ENCODE measurements at regions not wholly inside any gene's neighbourhood (a gene's known extent, or its start where the extent isn't known, plus 50 kb on each side); places are given as distances from the start of the nearest gene placed in this dataset.

GRCh38 chr15:95987299-95987698, 343.2 kb upstream of the NR2F2 start:
- Histone ChIP-seq H3K27ac (no peak overlapping the region), H3K4me3 (no peak overlapping the region), H3K36me3 (no peaks in the 10 kb centered on the region), H3K9me3 (ENCODE audit: low read depth) (no peaks in the 10 kb centered on the region), H3K4me1 (ENCODE audit: low read depth) (no peaks in the 10 kb centered on the region), H3K27me3 (no peaks in the 10 kb centered on the region)
- no peak for DNase-seq (ENCODE audit: low read depth in 1 of 2, low spot score in 1 of 2)
- TF ChIP-seq CTCF (IDR thresholded peaks at IDR 0.05; ENCODE audit: low read depth, low read length): no peak

DNA sequence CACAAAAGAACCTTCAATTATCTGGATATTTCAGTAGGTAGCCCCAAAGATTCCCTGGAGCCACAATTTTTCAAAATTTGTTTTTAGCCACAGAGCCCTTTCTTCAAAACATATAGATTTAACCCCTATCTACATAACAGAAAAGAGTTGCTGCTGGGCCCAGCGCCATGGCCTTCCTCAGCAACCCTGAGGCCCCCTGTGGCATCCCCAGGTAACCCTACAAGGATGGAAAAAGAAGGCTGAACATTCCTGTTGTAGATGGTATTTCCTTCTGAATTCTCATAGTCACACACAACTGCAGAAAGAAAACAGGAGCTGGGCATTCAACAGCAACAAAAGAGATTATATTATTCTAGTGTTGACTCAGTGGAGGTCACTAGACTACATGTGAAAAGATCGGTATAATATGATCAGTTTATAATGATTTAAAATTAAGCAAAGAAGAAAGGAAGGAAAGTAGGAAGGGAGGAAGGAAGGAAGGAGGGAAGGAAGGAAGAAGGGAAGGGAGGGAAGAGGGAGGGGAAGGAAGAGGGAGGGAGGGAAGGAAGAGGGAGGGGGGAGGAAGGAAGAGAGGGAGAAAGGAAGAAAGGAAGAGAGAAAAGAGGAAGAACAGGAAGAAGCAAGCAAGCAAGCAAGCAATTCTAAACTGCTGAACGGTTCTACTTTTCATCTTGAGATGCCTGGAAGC, 342.5 kb upstream of the NR2F2 start:
- Histone ChIP-seq H3K36me3 (no peaks in the 10 kb centered on the region), H3K4me3 (no peak overlapping the region), H3K9me3 (ENCODE audit: low read depth) (no peaks in the 10 kb centered on the region), H3K27me3 (no peaks in the 10 kb centered on the region), H3K4me1 (ENCODE audit: low read depth) (no peaks in the 10 kb centered on the region), H3K27ac (no peak overlapping the region)
- no peak for DNase-seq (ENCODE audit: low read depth in 1 of 2, low spot score in 1 of 2)
- TF ChIP-seq CTCF (IDR thresholded peaks at IDR 0.05; ENCODE audit: low read depth, low read length): no peak

- Histone ChIP-seq H3K27me3 (no peaks in the 10 kb centered on the region), H3K27ac (no peak overlapping the region), H3K4me3 (no peak overlapping the region), H3K9me3 (ENCODE audit: low read depth) (no peaks in the 10 kb centered on the region), H3K36me3 (no peaks in the 10 kb centered on the region), H3K4me1 (ENCODE audit: low read depth) (no peaks in the 10 kb centered on the region)
- DNase-seq (ENCODE audit: low read depth in 1 of 2, low spot score in 1 of 2): peak in 1 of 2 donors; percentile 55
- TF ChIP-seq CTCF (IDR thresholded peaks at IDR 0.05; ENCODE audit: low read depth, low read length): no peak
Measured at GRCh38 chr15:95988574-95988887, 342.0 kb upstream of the NR2F2 start.

- TF ChIP-seq CTCF (IDR thresholded peaks at IDR 0.05; ENCODE audit: low read depth, low read length): no peak
- no peak overlapping the region for H3K27ac ChIP-seq
- H3K4me1 ChIP-seq (ENCODE audit: low read depth): no peaks in the 10 kb centered on the region
- no peaks in the 10 kb centered on the region for H3K27me3 ChIP-seq
- no peaks in the 10 kb centered on the region for H3K9me3 ChIP-seq (ENCODE audit: low read depth)
- DNase-seq (ENCODE audit: low read depth in 1 of 2, low spot score in 1 of 2): no peak
- no peaks in the 10 kb centered on the region for H3K36me3 ChIP-seq
- H3K4me3 ChIP-seq: no peak overlapping the region
Measured at GRCh38 chr15:95989392-95989791, 341.1 kb upstream of the NR2F2 start.

DNA sequence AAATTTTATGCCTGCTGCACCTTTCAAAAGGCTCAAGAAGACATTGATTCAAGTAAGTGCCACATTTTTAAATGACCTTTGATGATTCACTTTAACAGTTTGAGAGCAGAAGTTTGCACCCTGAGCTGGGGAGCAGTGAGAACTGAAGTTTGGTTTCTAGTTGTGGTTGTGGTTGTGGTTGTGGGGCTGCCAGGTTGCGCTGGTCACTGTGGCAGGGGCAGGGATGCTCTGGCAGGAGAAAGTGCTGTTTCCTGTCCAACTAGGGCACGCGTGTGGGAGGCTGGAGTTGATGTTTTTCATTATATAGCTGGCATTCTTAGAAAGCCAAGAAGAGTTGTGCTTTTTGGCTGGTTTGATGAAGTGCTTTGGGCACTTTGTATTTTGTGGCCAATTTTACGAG, 339.7 kb upstream of the NR2F2 start:
- Histone ChIP-seq H3K4me1 (ENCODE audit: low read depth) (no peaks in the 10 kb centered on the region), H3K36me3 (no peaks in the 10 kb centered on the region), H3K27ac (no peak overlapping the region), H3K4me3 (no peak overlapping the region), H3K27me3 (no peaks in the 10 kb centered on the region), H3K9me3 (ENCODE audit: low read depth) (no peaks in the 10 kb centered on the region)
- DNase-seq (ENCODE audit: low read depth in 1 of 2, low spot score in 1 of 2): peak in 1 of 2 donors; percentile 7
- no peak for TF ChIP-seq CTCF (IDR thresholded peaks at IDR 0.05; ENCODE audit: low read depth, low read length)

DNA sequence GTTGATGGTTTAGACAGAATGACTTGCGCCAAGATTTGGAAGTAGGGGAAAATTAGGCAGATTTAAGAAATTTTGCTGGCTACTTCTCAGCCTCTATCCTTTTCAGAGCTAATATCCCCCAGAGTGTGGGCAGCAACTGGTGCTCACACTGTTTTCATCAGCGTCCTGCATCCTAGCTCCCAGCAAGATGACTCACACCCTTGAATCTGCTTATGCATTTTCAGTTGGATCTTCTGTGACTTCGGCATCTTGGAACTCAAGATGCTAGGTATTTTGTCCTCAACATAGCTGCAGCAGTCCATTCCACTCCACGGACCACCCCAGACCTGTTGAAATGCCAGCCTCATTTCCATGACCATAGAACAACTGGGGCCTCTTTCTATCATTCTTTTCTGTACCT, 336.1 kb upstream of the NR2F2 start:
- H3K27me3 ChIP-seq: no peaks in the 10 kb centered on the region
- H3K9me3 ChIP-seq (ENCODE audit: low read depth): no peaks in the 10 kb centered on the region
- no peaks in the 10 kb centered on the region for H3K36me3 ChIP-seq
- no peak overlapping the region for H3K27ac ChIP-seq
- TF ChIP-seq CTCF (IDR thresholded peaks at IDR 0.05; ENCODE audit: low read depth, low read length): no peak
- no peak overlapping the region for H3K4me3 ChIP-seq
- H3K4me1 ChIP-seq (ENCODE audit: low read depth): no peaks in the 10 kb centered on the region
- peak in 1 of 2 donors; percentile 5 for DNase-seq (ENCODE audit: low read depth in 1 of 2, low spot score in 1 of 2)

All from cardiac muscle cell (in vitro differentiated cells and primary cell).